Chondrocyte (in vitro differentiated cells): ENCODE measurements at regions not wholly inside any gene's neighbourhood (a gene's known extent, or its start where the extent isn't known, plus 50 kb on each side); places are given as distances from the start of the nearest gene placed in this dataset.

Source experiments
- DNase-seq: peaks from one replicate; pipeline ENCODE4 v3.0.0; 2021; ENCODE audit warnings: mixed read lengths, low spot score
- H3K27ac Mint-ChIP-seq: one replicate; pipeline ENCODE4 v1.8.0; 2021; ENCODE audit warnings: mild to moderate bottlenecking, moderate library complexity, mixed read lengths; ENCODE audit not compliant: unreplicated experiment
- H3K27me3 Mint-ChIP-seq: 2 replicates; pipeline ENCODE4 v1.8.0; 2021; ENCODE audit warnings: low read depth, mixed read lengths
- H3K36me3 Mint-ChIP-seq: 2 replicates; pipeline ENCODE4 v1.8.0; 2021; ENCODE audit warnings: low read depth, mixed read lengths
- H3K4me1 Mint-ChIP-seq: 2 replicates; pipeline ENCODE4 v1.8.0; 2021; ENCODE audit warnings: low read depth, mild to moderate bottlenecking, mixed read lengths
- H3K4me3 Mint-ChIP-seq: one replicate; pipeline ENCODE4 v1.8.0; 2021; ENCODE audit warnings: mild to moderate bottlenecking, moderate library complexity, mixed read lengths; ENCODE audit not compliant: unreplicated experiment
- H3K9me3 Mint-ChIP-seq: 2 replicates; pipeline ENCODE4 v1.8.0; 2021; ENCODE audit warnings: low read depth, mixed read lengths
- TF ChIP-seq, protein P1 (sequence below): fragments of 200-600 bp; sonication (generic); IDR thresholded peaks from 2 replicates; pipeline ENCODE4 v1.5.0; 2021; ENCODE audit warnings: antibody characterized with exemption, mild to moderate bottlenecking, moderate library complexity

DNA sequence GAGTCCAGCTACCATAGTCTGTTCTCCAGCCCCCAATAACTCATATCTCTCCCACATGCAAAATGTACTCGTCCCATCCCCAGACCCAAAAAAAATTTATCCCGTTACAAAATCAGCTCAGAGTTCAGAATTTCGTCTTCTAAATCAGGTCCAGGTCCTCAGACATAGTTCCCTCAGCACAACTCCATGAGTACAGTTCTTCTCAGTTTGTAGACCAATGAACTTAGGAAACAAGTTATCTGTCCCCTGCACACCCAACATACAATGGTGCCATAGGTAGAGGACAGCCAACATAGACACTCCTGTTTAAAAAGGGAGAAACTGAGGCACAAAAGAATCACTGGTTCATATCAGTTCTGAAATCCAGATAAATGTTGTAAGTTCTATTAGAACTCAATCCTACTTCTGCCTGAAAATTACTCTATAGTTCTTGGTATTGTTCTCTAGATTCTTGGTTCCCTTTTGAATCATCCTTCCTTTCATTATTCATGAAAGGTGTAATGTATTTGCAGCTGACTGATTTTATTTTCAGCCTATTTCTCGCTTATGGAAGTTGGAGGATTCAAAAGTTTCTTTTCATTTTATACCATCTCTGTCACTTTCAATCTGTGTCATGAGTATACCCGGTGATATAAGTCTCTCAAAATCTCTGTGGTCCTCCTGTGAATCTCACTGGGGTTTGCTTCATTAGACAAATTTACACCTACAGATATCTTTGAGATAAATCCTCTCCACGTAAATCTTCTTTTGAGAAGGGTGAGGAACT is 75.8 kb upstream of the TSPAN2 start:
- Mint-ChIP-seq H3K27ac (no peak overlapping the region), H3K4me1 (peaks cover 42% of the 10 kb centered on the region), H3K36me3 (no peaks in the 10 kb centered on the region), H3K4me3 (no peak overlapping the region), H3K27me3 (no peaks in the 10 kb centered on the region), H3K9me3 (peaks cover 11% of the 10 kb centered on the region)
- TF ChIP-seq, protein P1, sequence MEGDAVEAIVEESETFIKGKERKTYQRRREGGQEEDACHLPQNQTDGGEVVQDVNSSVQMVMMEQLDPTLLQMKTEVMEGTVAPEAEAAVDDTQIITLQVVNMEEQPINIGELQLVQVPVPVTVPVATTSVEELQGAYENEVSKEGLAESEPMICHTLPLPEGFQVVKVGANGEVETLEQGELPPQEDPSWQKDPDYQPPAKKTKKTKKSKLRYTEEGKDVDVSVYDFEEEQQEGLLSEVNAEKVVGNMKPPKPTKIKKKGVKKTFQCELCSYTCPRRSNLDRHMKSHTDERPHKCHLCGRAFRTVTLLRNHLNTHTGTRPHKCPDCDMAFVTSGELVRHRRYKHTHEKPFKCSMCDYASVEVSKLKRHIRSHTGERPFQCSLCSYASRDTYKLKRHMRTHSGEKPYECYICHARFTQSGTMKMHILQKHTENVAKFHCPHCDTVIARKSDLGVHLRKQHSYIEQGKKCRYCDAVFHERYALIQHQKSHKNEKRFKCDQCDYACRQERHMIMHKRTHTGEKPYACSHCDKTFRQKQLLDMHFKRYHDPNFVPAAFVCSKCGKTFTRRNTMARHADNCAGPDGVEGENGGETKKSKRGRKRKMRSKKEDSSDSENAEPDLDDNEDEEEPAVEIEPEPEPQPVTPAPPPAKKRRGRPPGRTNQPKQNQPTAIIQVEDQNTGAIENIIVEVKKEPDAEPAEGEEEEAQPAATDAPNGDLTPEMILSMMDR, result no peak
- no peak for DNase-seq

DNA sequence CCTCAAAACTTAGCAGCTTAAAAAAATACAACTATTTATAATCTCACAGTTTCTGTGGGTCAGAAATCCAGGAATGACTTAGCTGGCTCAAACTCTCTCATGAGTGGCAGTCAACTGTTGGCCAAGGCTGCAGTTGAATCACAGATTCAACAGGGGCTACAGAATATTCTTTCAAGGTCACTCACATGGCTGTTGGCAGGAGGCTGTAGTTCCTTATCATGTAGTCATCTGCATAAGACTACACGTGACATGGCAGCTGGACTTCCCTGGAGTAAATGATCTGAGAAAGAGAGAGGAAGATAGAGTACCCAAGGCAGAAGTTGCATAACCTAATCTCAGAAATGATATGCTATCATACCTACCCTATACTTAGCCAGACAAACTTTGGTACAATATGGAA is 75.2 kb upstream of the TSPAN2 start:
- Mint-ChIP-seq H3K9me3 (peaks cover 11% of the 10 kb centered on the region), H3K27me3 (no peaks in the 10 kb centered on the region), H3K27ac (no peak overlapping the region), H3K36me3 (no peaks in the 10 kb centered on the region), H3K4me1 (peaks cover 36% of the 10 kb centered on the region), H3K4me3 (no peak overlapping the region)
- DNase-seq, result no peak
- TF ChIP-seq, protein P1, result no peak

DNA sequence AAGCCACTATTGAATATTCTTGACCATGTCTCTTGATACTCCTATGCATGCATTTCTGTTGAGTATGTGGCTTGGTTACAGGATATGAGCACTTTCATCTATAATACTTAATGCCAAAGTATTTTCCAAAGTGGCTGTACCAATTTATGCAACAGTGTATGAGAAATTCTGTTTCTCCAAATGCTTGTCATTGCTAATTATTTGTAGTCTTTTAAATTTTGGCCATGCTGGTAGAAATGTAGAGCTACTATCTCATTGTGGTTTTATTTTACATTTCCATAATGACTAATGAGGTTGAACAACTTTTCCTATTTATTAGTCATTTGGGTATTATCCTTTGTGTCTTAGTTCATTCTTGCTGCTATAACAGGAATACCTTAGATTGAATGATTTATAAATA is 71.4 kb upstream of the TSPAN2 start:
- Mint-ChIP-seq H3K9me3 (no peaks in the 10 kb centered on the region), H3K27me3 (no peaks in the 10 kb centered on the region), H3K27ac (no peak overlapping the region), H3K36me3 (no peaks in the 10 kb centered on the region), H3K4me3 (no peak overlapping the region), H3K4me1 (peaks cover 13% of the 10 kb centered on the region)
- TF ChIP-seq, protein P1, result no peak
- DNase-seq, result no peak

DNA sequence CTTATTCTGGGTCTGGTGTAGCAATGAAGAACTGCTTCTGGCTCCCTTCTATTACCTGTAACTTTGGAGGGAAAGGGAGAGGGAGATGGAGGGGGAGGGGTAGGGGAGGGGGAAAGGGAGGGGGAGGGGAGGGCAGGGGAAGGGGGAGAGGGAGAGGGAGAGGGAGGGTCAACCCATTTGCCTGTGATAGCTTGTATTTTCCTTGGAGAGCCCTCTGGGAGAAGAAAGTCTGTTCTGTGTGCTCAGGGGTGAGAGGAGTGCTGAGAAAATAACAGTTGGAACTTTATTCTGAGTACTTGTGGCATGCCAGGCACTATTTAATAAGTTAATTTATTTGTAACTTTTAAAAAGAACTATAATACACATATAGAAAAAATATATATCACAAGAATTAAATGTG is 70.7 kb upstream of the TSPAN2 start:
- peaks cover 13% of the 10 kb centered on the region for H3K4me1 Mint-ChIP-seq
- no peak for DNase-seq
- H3K27ac Mint-ChIP-seq, result no peak overlapping the region
- TF ChIP-seq, protein P1, result no peak
- H3K27me3 Mint-ChIP-seq, result no peaks in the 10 kb centered on the region
- no peak overlapping the region for H3K4me3 Mint-ChIP-seq
- no peaks in the 10 kb centered on the region for H3K36me3 Mint-ChIP-seq
- no peaks in the 10 kb centered on the region for H3K9me3 Mint-ChIP-seq

DNA sequence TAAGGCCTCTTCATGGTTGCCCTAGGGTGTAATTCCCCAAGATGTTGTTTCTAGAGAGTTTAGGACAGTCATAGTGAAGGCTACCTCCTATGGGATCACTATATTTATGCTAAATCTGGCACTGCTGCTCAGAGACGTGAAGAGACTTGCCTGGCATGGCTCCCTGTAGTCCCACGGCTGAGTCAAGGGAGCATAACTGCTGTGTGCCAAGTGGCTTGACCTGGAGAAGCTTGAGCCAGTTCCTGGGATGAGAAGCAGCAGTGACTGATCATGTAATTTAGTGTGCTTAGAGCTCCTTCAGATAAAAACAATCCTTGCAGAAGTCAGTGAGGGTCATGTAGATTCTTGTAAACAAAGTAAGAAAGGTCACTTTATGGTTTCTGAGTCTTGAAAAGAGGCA is 68.9 kb upstream of the TSPAN2 start:
- Mint-ChIP-seq H3K4me1 (peaks cover 13% of the 10 kb centered on the region), H3K27me3 (no peaks in the 10 kb centered on the region), H3K36me3 (no peaks in the 10 kb centered on the region), H3K9me3 (no peaks in the 10 kb centered on the region), H3K27ac (peak overlapping the region; percentile 46), H3K4me3 (no peak overlapping the region)
- no peak for DNase-seq
- TF ChIP-seq, protein P1, result no peak
